RWPE2 (cell line): ENCODE measurements at regions not wholly inside any gene's neighbourhood (a gene's known extent, or its start where the extent isn't known, plus 50 kb on each side); places are given as distances from the start of the nearest gene placed in this dataset.

Experiments
- ATAC-seq: fragments of 200-7000 bp; cut with Tn5 transposase; 3 replicates; pipeline ENCODE4 v1.9.1; 2021; ENCODE audit warnings: low read depth
- DNase-seq: peaks from one replicate; pipeline ENCODE4 v3.0.0-alpha.2; 2020; ENCODE audit warnings: low spot score
- H3K27ac ChIP-seq: fragments of 450-650 bp; 2 replicates; pipeline ENCODE4 v1.5.1; 2017; ENCODE audit warnings: mild to moderate bottlenecking; ENCODE audit not compliant: poor library complexity, severe bottlenecking
- H3K27me3 ChIP-seq: fragments of 250-450 bp; sonication (Bioruptor Pico); 2 replicates; pipeline ENCODE4 v1.5.1; 2021; ENCODE audit warnings: mild to moderate bottlenecking, moderate library complexity; ENCODE audit not compliant: insufficient read depth, poor library complexity, severe bottlenecking
- H3K36me3 ChIP-seq: fragments of 250-450 bp; sonication (Bioruptor Pico); 2 replicates; pipeline ENCODE4 v1.5.1; 2020; ENCODE audit warnings: low read depth, mild to moderate bottlenecking, moderate library complexity
- H3K4me1 ChIP-seq: fragments of 250-450 bp; sonication (Bioruptor Pico); 2 replicates; pipeline ENCODE4 v1.5.1; 2021; ENCODE audit warnings: mild to moderate bottlenecking, moderate library complexity; ENCODE audit not compliant: insufficient read depth, poor library complexity, severe bottlenecking
- H3K4me3 ChIP-seq: fragments of 250-450 bp; sonication (Bioruptor Pico); 2 replicates; pipeline ENCODE4 v1.5.1; 2021; ENCODE audit warnings: mild to moderate bottlenecking, moderate library complexity; ENCODE audit not compliant: severe bottlenecking
- H3K9me3 ChIP-seq: fragments of 250-450 bp; sonication (Bioruptor Pico); 2 replicates; pipeline ENCODE4 v1.5.1; 2021; ENCODE audit warnings: mild to moderate bottlenecking, moderate library complexity; ENCODE audit not compliant: severe bottlenecking
- CTCF ChIP-seq: fragments of 450-650 bp; IDR thresholded peaks from one replicate; pipeline ENCODE4 v1.5.1; 2017; ENCODE audit warnings: mild to moderate bottlenecking, moderate library complexity; ENCODE audit not compliant: poor library complexity, severe bottlenecking

GRCh38 chr18:41818381-41819355, 136.4 kb upstream of the PIK3C3 start:
- no peaks in the 10 kb centered on the region for H3K27me3 ChIP-seq
- DNase-seq (no peak), ATAC-seq (no peak)
- TF ChIP-seq CTCF = no peak
- no peak overlapping the region for H3K4me3 ChIP-seq
- H3K36me3 ChIP-seq = no peaks in the 10 kb centered on the region
- H3K4me1 ChIP-seq = no peaks in the 10 kb centered on the region
- no peak overlapping the region for H3K27ac ChIP-seq
- no peaks in the 10 kb centered on the region for H3K9me3 ChIP-seq

GRCh38 chr18:41814651-41815050, 140.4 kb upstream of the PIK3C3 start:
- DNase-seq = no peak
- Histone ChIP-seq H3K27me3 (no peaks in the 10 kb centered on the region), H3K27ac (no peak overlapping the region), H3K9me3 (no peaks in the 10 kb centered on the region), H3K4me3 (no peak overlapping the region), H3K36me3 (no peaks in the 10 kb centered on the region), H3K4me1 (no peaks in the 10 kb centered on the region)
- ATAC-seq = no peak
- no peak for TF ChIP-seq CTCF

- Histone ChIP-seq H3K9me3 (no peaks in the 10 kb centered on the region), H3K4me1 (no peaks in the 10 kb centered on the region), H3K27ac (no peak overlapping the region), H3K36me3 (no peaks in the 10 kb centered on the region), H3K27me3 (no peaks in the 10 kb centered on the region), H3K4me3 (no peak overlapping the region)
- TF ChIP-seq CTCF = no peak
- DNase-seq (no peak), ATAC-seq (no peak)
Measured at GRCh38 chr18:41809652-41810051, 145.4 kb upstream of the PIK3C3 start.

GRCh38 chr18:41805341-41805740, 149.7 kb upstream of the PIK3C3 start:
- Histone ChIP-seq H3K4me1 (no peaks in the 10 kb centered on the region), H3K36me3 (no peaks in the 10 kb centered on the region), H3K27ac (no peak overlapping the region), H3K27me3 (no peaks in the 10 kb centered on the region), H3K9me3 (no peaks in the 10 kb centered on the region), H3K4me3 (no peak overlapping the region)
- ATAC-seq (no peak), DNase-seq (no peak)
- no peak for TF ChIP-seq CTCF

GRCh38 chr18:41798879-41799278, 156.2 kb upstream of the PIK3C3 start:
- Histone ChIP-seq H3K27me3 (no peaks in the 10 kb centered on the region), H3K9me3 (no peaks in the 10 kb centered on the region), H3K27ac (no peak overlapping the region), H3K4me1 (no peaks in the 10 kb centered on the region), H3K36me3 (no peaks in the 10 kb centered on the region), H3K4me3 (no peak overlapping the region)
- no peak for TF ChIP-seq CTCF
- no peak for ATAC-seq
- DNase-seq = no peak
